GM21619 (cell line): ENCODE measurements at regions not wholly inside any gene's neighbourhood (a gene's known extent, or its start where the extent isn't known, plus 50 kb on each side); places are given as distances from the start of the nearest gene placed in this dataset.

Experiments used
- ATAC-seq: cut with Tn5 transposase; IDR thresholded peaks from one replicate; pipeline ENCODE4 v1.9.1; 2021; ENCODE audit not compliant: unreplicated experiment

GRCh38 chr16:9248162-9248561 is 156.7 kb downstream of the HAPSTR1 start:
- ATAC-seq: no peak

GRCh38 chr16:9249534-9249933 is 158.1 kb downstream of the HAPSTR1 start:
- ATAC-seq: no peak

- ATAC-seq: no peak
Measured at GRCh38 chr16:9251026-9251425, 159.6 kb downstream of the HAPSTR1 start.

- ATAC-seq: no peak
Measured at GRCh38 chr16:9254863-9255262, 163.4 kb downstream of the HAPSTR1 start.

DNA sequence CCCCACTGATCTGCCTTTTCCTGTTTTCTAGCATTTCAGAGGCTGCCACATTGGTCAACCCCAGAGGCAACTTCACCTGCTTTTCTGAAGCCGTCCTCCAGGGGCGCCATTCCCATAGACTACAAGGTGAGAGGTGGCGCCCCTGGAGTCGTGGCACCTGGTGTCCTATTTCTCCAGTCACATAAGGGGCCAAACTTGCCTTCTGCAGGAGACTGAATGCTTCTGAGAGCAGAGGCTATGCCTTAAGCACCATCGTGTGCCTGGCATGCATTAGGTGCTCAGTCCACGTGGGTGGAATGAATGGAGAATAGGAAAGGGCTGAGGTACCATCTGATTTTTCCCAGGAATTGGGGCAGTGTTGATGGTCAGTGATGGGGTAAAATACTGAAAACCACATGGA is 164.8 kb downstream of the HAPSTR1 start:
- no peak for ATAC-seq

DNA sequence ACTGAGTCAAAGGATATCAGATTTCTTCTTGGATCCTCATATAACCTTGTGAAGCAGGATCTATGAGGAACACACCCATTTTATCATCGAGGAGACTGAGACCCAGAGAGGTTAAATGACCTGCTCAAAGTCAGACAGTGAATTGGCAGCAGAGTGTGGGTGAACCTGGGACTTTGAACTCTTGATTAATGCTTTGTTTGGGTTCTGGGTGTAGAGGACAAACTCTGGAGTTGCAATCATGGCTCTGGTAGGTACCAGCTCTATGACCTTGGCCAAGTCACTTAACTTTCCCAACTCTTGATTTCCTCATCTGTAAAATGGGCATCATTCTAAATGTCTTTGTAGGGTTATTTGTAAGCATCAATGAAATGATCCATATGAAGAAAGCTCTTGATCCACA is 166.4 kb downstream of the HAPSTR1 start:
- no peak for ATAC-seq

- no peak for ATAC-seq
Measured at GRCh38 chr16:9258423-9259051, 167.1 kb downstream of the HAPSTR1 start.

- no peak for ATAC-seq
Measured at GRCh38 chr16:9259914-9260608, 168.6 kb downstream of the HAPSTR1 start.

- ATAC-seq: no peak
Measured at GRCh38 chr16:9260666-9261065, 169.2 kb downstream of the HAPSTR1 start.

GRCh38 chr16:9261376-9261775 is 169.9 kb downstream of the HAPSTR1 start:
- no peak for ATAC-seq

DNA sequence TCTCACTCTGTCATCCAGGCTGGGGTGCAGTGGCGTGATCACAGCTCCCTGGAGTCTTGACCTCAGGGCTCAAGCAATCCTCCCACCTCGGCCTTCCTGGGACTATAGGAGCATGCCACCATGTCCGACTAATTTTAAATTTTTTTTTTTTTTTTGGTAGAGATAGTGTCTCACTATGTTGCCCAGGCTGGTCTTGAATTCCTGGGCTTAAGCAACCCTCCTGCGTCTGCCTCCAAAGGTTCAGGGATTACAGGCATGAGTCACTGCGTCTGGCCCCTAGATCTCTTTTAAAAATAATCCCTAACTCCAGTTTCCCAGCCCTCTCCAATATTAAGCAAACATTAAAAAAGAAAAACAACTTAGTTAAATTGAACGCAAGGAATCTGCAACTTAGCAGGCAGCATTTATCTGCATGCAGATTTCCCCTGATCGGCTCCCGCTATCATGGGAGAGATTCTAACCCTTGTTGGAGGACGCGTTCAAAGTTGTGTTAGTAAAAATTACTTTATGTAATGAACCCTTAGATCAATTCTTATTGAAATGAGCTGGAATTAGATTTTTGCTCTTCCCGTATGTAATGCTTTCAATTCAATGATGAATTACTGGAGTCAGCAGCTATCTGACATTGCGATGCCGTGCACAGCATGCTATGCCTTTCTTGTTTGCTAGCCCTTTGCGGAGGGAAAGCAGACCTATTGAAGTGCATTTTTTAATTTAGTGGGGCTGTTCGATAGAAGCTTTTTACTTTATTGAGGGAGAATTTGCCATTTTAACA is 171.7 kb downstream of the HAPSTR1 start:
- no peak for ATAC-seq

GRCh38 chr16:9264067-9264466 is 172.6 kb downstream of the HAPSTR1 start:
- ATAC-seq: no peak

DNA sequence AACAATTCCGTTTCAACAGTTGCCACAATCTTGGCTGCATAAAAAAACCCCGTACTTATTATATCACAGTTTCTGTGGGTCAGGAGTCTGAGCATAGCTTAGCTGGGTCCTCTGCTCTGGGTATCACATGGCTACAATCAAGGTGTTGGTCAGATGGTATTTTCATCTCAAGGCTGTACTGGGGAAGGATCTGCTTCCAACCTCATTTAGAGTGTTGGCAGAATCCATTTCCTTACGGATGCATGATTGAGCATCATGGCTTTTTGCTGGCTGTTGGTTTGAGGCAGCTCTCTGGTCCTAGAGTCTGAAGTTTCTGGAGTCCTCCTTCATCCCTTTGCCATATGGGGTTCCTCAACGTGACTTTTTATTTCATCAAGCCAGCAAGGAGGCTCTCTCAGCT is 177.0 kb downstream of the HAPSTR1 start:
- no peak for ATAC-seq

DNA sequence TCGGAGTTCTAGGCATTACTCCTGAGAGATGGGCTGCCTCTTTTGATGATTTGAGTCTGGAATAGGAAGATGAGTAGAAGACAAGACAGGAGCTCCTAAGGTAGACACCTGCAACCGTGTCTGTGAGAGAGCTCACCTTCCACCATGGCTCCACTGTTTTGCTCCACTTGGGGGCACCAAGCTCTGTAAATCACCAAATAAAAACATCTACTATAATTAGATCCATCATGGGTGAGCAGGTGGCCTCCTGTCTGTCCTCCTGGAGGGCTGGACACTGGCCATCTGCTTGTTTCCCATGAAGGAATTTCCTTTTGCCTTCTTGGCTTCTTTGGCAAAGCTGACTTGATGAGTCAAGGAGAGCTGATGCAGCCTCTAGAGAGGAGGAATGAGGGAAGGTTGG is 179.0 kb downstream of the HAPSTR1 start:
- no peak for ATAC-seq

DNA sequence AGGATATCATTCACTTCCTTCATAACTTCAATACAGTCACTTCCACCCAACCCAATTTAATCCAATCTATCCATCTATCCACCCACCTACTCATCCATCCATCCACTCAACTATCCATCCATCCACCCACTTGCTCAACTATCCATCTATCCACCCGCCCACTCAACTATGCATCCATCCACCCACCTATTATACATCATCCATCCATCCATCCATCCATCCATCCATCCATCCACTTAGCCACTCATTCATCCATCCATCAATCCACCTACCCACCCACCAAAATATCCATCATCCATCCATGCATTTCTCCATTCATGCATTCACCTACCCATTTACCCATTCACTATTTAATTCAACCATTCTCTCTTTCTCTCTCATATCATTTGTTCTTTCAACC is 179.5 kb downstream of the HAPSTR1 start:
- ATAC-seq: no peak

DNA sequence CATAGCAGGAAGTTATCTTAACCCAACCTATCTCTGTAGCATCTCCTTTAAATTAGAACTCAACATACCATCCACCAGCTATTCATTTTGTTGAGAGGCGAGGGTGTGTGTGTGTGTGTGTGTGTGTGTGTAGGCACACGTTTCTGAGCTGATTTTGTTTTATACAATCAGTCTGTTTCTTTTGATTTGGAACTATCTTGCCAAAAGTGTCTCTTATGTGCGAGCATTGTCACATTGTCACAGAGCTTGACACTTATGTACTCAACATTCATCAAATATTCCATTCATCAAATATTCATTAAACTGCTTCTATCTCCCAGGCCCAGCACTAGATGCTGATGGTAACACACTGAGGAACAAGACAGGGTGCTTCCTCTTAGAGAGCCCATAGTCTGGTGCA is 180.4 kb downstream of the HAPSTR1 start:
- no peak for ATAC-seq

DNA sequence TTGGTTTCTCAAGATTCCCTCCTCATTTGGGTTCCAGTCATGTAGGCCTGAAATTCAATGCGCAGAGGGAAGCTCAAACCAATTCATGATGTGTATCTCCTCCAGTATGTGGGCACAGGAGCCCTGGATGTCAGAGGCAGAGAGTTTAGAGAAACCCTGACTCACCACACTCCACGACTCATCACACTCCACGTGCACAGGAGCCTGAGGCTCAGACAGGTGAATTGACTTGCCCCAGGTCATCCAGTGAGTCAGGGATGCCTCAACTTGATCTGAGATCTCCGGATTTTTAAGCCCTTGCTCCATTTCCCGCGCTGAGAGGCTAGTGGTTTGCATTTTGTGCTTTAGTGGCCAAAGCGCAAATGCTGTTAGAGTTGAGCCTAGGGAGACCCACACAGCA is 183.9 kb downstream of the HAPSTR1 start:
- ATAC-seq: no peak

DNA sequence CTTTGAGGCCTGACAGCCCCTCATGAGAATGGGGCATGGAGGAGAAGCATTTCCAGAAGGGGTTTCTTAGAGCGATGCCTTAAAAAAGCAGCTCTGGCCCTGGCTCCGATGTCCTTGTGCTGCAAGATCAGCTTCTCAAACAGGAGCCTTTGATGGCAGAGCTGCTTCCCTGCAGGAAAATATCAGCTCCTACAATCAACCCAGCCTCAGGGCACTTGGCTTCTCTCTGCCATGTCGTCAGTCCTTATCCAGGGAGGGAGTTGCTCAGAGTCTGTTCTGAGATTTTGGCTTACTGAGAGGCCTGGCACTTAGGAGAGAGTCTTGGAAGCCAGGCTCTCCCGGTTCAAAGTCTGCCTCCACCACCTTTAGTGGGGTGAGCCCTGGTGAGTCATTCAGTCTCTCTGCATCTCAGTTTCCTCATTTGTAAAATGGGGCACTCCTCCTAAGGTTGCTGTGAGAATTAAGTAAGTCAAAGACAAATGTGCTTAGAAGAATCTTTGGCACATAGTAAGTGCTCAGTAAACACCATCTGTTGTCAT is 184.4 kb downstream of the HAPSTR1 start:
- ATAC-seq: no peak

DNA sequence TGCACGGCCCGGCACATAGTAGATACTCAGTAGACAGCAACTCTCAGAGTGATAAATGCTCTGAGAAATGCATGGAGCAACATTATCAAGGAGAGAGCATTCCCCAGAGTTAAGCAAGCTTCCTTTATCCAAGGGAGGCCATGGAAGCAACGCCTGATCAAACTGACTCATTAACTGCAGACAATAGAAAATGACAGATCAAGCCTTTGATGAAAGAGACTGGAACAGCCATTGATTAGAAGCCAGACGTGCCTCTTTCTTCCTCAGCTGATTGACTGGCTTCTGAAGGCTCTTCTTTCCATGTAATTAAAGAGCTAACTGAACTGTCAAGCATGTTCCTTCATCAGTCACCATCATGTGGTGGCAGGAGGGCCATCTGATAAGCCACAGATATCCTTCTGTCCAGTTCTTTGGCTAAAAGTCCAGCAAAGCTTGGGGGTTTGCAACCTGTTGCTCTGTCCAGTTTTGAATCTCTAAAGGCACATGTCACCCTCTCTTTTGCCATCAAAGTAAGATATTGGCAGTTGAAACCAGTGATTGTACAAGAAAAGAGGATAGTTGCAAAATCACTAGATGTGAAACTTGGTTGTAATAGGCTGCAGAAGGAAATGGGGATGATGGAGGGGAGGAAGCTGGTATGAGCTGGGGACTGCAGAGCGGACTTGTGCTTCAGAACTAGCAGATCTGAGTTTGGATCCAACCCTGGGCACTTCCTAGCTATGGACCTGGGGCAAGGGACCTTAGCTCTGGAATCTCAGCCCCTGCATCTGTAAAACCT is 188.0 kb downstream of the HAPSTR1 start:
- no peak for ATAC-seq

GRCh38 chr16:9280069-9280466 is 188.6 kb downstream of the HAPSTR1 start:
- no peak for ATAC-seq

DNA sequence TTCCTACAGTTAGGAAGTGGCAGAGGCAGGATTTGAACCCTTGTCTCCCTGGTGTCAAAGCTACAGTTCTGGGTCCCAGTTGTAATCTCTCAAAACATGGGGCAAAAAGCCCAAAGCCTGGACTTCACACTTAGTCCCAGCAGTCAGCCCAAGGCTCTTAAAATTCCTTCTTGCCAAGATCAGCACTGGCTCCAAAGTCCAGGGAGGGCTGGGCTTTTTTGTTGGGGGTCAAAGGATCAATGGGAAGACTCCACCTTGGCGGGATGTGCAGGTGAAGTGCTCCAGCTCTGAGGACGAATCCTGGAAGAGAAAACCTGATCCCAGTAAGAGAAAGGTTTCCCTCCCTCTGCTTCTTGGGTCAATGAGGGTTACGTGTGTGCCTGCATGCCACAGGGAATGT is 195.5 kb downstream of the HAPSTR1 start:
- ATAC-seq: no peak
